NT2/D1 (cell line): ENCODE measurements at regions not wholly inside any gene's neighbourhood (a gene's known extent, or its start where the extent isn't known, plus 50 kb on each side); places are given as distances from the start of the nearest gene placed in this dataset.

ENCODE experiments used
- DNase-seq: peaks from one replicate; pipeline ENCODE4 v3.0.0-alpha.2; 2011; ENCODE audit warnings: low read depth, low spot score
- H3K27me3 ChIP-seq: 2 replicates; pipeline ENCODE4 v1.6.0; 2011; ENCODE audit warnings: mild to moderate bottlenecking; ENCODE audit not compliant: insufficient read length, insufficient read depth
- H3K36me3 ChIP-seq: 2 replicates; pipeline ENCODE4 v1.6.1; 2011; ENCODE audit warnings: mild to moderate bottlenecking, low read length, mixed read lengths; ENCODE audit not compliant: insufficient read depth, insufficient read length
- H3K4me1 ChIP-seq: 2 replicates; pipeline ENCODE4 v1.5.1; 2011; ENCODE audit not compliant: insufficient read depth, insufficient read length
- H3K4me3 ChIP-seq: 2 replicates; pipeline ENCODE4 v1.5.1; 2011; ENCODE audit warnings: low read depth; ENCODE audit not compliant: insufficient read length
- H3K9ac ChIP-seq: 2 replicates; pipeline ENCODE4 v1.6.0; 2011; ENCODE audit warnings: low read depth; ENCODE audit not compliant: insufficient read length
- H3K9me3 ChIP-seq: 2 replicates; pipeline ENCODE4 v1.5.1; 2011; ENCODE audit warnings: mild to moderate bottlenecking, low read length; ENCODE audit not compliant: insufficient read depth
- SUZ12 ChIP-seq: IDR thresholded peaks from 2 replicates; pipeline ENCODE4 v1.6.1; 2011; ENCODE audit not compliant: insufficient read length, insufficient read depth; ENCODE audit errors: extremely low read depth
- YY1 ChIP-seq: IDR thresholded peaks from 2 replicates; pipeline ENCODE4 v1.6.1; 2011; ENCODE audit not compliant: insufficient read length, insufficient read depth
- ZNF274 ChIP-seq: IDR thresholded peaks from 2 replicates; pipeline ENCODE4 v1.6.1; 2011; ENCODE audit warnings: mild to moderate bottlenecking, low read depth, low read length

GRCh38 chr17:77419547-77420094 lies 278.9 kb downstream of the SEC14L1 start:
- Histone ChIP-seq H3K9me3 (no peaks in the 10 kb centered on the region), H3K4me3 (no peak overlapping the region), H3K4me1 (peaks cover 52% of the 10 kb centered on the region), H3K9ac (peak overlapping the region; percentile 69), H3K27me3 (no peaks in the 10 kb centered on the region), H3K36me3 (peaks cover 52% of the 10 kb centered on the region)
- DNase-seq, result peak; percentile 57
- TF ChIP-seq SUZ12 (no peak), ZNF274 (no peak), YY1 (no peak)

DNA sequence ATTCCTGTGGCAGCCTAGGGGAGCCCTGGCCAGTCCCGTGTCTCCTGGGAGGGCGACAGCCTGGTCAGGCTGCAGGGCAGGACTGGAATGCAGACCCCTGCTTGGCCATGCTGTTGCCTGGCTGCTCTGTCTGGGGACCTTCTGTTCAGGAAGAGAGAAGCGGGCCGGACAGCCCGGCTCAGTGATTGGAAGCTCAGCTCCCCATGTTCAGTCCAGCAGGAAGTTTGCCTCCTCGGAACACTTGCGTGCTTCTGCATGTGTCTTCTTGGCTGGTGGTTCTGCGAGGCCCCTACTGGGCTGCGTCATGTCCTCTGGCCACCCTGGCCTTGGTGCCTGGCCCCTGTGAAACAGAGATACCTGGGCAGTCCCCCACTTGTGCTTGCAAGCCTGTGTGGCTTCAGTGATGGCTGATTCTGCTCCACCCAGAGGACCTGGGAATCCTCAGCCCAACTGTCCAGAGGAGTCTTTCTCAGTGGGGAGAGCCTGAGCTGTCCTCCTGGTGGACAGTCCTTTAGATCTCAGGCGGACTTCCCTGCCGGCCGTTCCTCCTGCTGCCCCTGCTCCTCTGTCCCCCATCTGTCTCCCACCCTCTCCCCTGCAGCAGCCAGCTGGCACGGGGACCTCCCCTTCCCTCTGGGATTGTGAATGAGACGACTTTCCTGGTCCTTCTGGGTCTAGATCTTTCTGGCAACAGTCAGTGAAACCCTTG lies 279.5 kb downstream of the SEC14L1 start:
- no peaks in the 10 kb centered on the region for H3K9me3 ChIP-seq
- H3K4me1 ChIP-seq, result peaks cover 52% of the 10 kb centered on the region
- H3K27me3 ChIP-seq, result no peaks in the 10 kb centered on the region
- peak overlapping the region; percentile 69 for H3K9ac ChIP-seq
- no peak for DNase-seq
- no peak overlapping the region for H3K4me3 ChIP-seq
- TF ChIP-seq ZNF274 (no peak), SUZ12 (no peak), YY1 (no peak)
- peaks cover 47% of the 10 kb centered on the region for H3K36me3 ChIP-seq

DNA sequence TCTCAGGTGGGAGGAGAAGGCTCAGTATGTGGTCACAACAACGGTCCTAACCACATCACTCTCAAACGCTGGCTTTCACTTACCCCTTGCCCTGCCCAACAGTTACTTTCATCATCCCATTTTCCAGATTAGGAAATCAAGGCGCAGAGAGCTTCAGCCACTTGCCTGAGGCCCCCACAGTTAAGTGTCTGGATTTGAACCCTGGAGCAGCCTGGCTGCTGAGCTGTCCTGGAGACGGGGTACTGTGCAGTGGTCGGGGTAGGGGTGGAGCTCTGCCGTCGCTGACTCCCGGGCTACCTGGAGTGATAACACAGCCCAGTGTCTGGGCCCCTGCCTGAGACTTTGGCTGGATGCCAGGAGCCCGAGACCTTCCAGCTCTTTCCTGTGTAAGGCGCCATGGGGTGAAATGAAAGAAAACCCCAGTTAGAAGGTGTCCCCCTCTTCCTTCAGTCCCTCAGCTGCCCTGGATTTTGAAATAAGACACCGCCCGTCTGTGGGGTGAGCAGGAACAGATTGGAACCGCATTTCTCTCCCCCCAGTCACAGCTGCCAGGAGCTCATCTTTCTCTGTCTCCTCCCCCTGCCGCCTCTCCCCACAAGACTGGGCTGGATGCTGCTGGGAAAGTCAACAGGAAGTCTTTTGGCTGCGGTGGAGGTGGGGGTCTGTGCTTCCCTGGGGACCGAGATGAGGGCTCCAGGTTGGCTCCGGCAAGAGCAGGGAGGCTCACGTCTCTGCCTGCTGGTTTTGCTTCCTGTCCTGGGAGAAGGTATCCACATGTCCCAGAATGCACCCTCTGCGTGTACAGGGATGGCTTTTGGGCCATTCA lies 280.2 kb downstream of the SEC14L1 start:
- Histone ChIP-seq H3K9me3 (no peaks in the 10 kb centered on the region), H3K27me3 (no peaks in the 10 kb centered on the region), H3K9ac (peak overlapping the region; percentile 69), H3K4me3 (no peak overlapping the region), H3K4me1 (peaks cover 60% of the 10 kb centered on the region), H3K36me3 (peaks cover 41% of the 10 kb centered on the region)
- peak; percentile 67 for DNase-seq
- TF ChIP-seq SUZ12, result no peak
- TF ChIP-seq ZNF274, result no peak
- TF ChIP-seq YY1, result no peak

- TF ChIP-seq YY1 (no peak), ZNF274 (no peak), SUZ12 (no peak)
- H3K36me3 ChIP-seq, result peaks cover 35% of the 10 kb centered on the region
- peaks cover 66% of the 10 kb centered on the region for H3K4me1 ChIP-seq
- no peaks in the 10 kb centered on the region for H3K27me3 ChIP-seq
- H3K9me3 ChIP-seq, result no peaks in the 10 kb centered on the region
- H3K9ac ChIP-seq, result peak overlapping the region; percentile 69
- no peak for DNase-seq
- H3K4me3 ChIP-seq, result no peak overlapping the region
Observed at GRCh38 chr17:77421630-77421972, 280.8 kb downstream of the SEC14L1 start.

GRCh38 chr17:77422104-77422747 lies 281.5 kb downstream of the SEC14L1 start:
- peaks cover 29% of the 10 kb centered on the region for H3K36me3 ChIP-seq
- no peak for DNase-seq

DNA sequence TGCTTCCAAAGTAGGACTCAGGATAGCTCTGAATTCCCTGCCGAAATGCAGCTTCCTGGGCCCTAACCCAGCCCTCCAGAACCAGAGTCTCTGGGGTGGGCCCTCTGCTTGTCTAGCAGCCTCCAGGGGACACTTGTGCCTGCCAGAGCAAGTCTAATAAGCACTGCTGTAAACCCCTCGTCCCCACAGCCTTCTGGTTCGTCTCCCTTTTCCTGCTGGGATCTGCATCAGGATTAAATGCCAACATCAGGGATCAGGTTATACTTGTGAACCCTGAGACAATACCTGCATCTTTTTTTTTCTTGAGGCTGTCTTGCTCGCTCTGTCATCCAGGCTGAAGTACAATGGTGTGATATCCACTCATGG lies 282.0 kb downstream of the SEC14L1 start:
- H3K9ac ChIP-seq, result peak overlapping the region; percentile 1
- H3K9me3 ChIP-seq, result no peaks in the 10 kb centered on the region
- DNase-seq, result no peak
- peaks cover 74% of the 10 kb centered on the region for H3K4me1 ChIP-seq
- TF ChIP-seq ZNF274 (no peak), YY1 (no peak), SUZ12 (no peak)
- H3K4me3 ChIP-seq, result no peak overlapping the region
- H3K27me3 ChIP-seq, result no peaks in the 10 kb centered on the region
- peaks cover 24% of the 10 kb centered on the region for H3K36me3 ChIP-seq

More at GRCh38 chr17:77422104-77422747, 281.5 kb downstream of the SEC14L1 start:
- no peak overlapping the region for H3K4me3 ChIP-seq
- peaks cover 71% of the 10 kb centered on the region for H3K4me1 ChIP-seq
- TF ChIP-seq ZNF274, result no peak
- TF ChIP-seq SUZ12, result no peak
- no peak for TF ChIP-seq YY1
- H3K27me3 ChIP-seq, result no peaks in the 10 kb centered on the region
- H3K9me3 ChIP-seq, result no peaks in the 10 kb centered on the region
- peak overlapping the region; percentile 62 for H3K9ac ChIP-seq
